ENCODE measurements at regions not wholly inside any gene's neighbourhood (a gene's known extent, or its start where the extent isn't known, plus 50 kb on each side); places are given as distances from the start of the nearest gene placed in this dataset.

GRCh38 chrX:102018208-102018607 lies 86.4 kb upstream of the ZMAT1 start:
- Histone ChIP-seq H4K20me1 (ENCODE audit: control insufficient read depth, insufficient read depth, low read depth, low read length) (no peaks in the 10 kb centered on the region), H3K9me2 (replicated peaks; ENCODE audit: control insufficient read depth, low read length) (no peaks in the 10 kb centered on the region), H3K79me2 (ENCODE audit: control insufficient read depth, low read length) (no peaks in the 10 kb centered on the region), H3K4me3 (ENCODE audit: low read length) (no peak overlapping the region), H3K4me1 (ENCODE audit: control insufficient read depth, low read length) (no peaks in the 10 kb centered on the region), H3K27ac (ENCODE audit: low read depth, low read length) (no peak overlapping the region), H3K4me2 (ENCODE audit: low read length) (no peak overlapping the region), H3K36me3 (ENCODE audit: control insufficient read depth, low read length) (no peaks in the 10 kb centered on the region), H3K9me3 (ENCODE audit: control insufficient read depth, insufficient read depth, low read length) (no peaks in the 10 kb centered on the region), H3K27me3 (ENCODE audit: control insufficient read depth, low read length) (no peaks in the 10 kb centered on the region), H3F3A (ENCODE audit: control insufficient read depth, insufficient read depth) (no peaks in the 10 kb centered on the region)
- TF ChIP-seq, protein P1, sequence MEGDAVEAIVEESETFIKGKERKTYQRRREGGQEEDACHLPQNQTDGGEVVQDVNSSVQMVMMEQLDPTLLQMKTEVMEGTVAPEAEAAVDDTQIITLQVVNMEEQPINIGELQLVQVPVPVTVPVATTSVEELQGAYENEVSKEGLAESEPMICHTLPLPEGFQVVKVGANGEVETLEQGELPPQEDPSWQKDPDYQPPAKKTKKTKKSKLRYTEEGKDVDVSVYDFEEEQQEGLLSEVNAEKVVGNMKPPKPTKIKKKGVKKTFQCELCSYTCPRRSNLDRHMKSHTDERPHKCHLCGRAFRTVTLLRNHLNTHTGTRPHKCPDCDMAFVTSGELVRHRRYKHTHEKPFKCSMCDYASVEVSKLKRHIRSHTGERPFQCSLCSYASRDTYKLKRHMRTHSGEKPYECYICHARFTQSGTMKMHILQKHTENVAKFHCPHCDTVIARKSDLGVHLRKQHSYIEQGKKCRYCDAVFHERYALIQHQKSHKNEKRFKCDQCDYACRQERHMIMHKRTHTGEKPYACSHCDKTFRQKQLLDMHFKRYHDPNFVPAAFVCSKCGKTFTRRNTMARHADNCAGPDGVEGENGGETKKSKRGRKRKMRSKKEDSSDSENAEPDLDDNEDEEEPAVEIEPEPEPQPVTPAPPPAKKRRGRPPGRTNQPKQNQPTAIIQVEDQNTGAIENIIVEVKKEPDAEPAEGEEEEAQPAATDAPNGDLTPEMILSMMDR (IDR thresholded peaks at IDR 0.05; ENCODE audit: low read depth, low read length, poor library complexity, severe bottlenecking): no peak
- no peak for TF ChIP-seq EZH2phosphoT487 (IDR thresholded peaks at IDR 0.05; ENCODE audit: borderline replicate concordance, low read length)

- H3K9me3 ChIP-seq (ENCODE audit: control insufficient read depth, insufficient read depth, low read length): no peaks in the 10 kb centered on the region
- no peaks in the 10 kb centered on the region for H3K27me3 ChIP-seq (ENCODE audit: control insufficient read depth, low read length)
- no peaks in the 10 kb centered on the region for H3K4me1 ChIP-seq (ENCODE audit: control insufficient read depth, low read length)
- H3K9me2 ChIP-seq (replicated peaks; ENCODE audit: control insufficient read depth, low read length): no peaks in the 10 kb centered on the region
- H3K79me2 ChIP-seq (ENCODE audit: control insufficient read depth, low read length): no peaks in the 10 kb centered on the region
- TF ChIP-seq EZH2phosphoT487 (IDR thresholded peaks at IDR 0.05; ENCODE audit: borderline replicate concordance, low read length): no peak
- TF ChIP-seq, protein P1 (IDR thresholded peaks at IDR 0.05; ENCODE audit: low read depth, low read length, poor library complexity, severe bottlenecking): no peak
- H3K4me2 ChIP-seq (ENCODE audit: low read length): no peak overlapping the region
- H3K36me3 ChIP-seq (ENCODE audit: control insufficient read depth, low read length): no peaks in the 10 kb centered on the region
- H3F3A ChIP-seq (ENCODE audit: control insufficient read depth, insufficient read depth): no peaks in the 10 kb centered on the region
- H3K4me3 ChIP-seq (ENCODE audit: low read length): no peak overlapping the region
- H3K27ac ChIP-seq (ENCODE audit: low read depth, low read length): no peak overlapping the region
- no peaks in the 10 kb centered on the region for H4K20me1 ChIP-seq (ENCODE audit: control insufficient read depth, insufficient read depth, low read depth, low read length)
Measured at GRCh38 chrX:102008901-102009300, 77.1 kb upstream of the ZMAT1 start.

DNA sequence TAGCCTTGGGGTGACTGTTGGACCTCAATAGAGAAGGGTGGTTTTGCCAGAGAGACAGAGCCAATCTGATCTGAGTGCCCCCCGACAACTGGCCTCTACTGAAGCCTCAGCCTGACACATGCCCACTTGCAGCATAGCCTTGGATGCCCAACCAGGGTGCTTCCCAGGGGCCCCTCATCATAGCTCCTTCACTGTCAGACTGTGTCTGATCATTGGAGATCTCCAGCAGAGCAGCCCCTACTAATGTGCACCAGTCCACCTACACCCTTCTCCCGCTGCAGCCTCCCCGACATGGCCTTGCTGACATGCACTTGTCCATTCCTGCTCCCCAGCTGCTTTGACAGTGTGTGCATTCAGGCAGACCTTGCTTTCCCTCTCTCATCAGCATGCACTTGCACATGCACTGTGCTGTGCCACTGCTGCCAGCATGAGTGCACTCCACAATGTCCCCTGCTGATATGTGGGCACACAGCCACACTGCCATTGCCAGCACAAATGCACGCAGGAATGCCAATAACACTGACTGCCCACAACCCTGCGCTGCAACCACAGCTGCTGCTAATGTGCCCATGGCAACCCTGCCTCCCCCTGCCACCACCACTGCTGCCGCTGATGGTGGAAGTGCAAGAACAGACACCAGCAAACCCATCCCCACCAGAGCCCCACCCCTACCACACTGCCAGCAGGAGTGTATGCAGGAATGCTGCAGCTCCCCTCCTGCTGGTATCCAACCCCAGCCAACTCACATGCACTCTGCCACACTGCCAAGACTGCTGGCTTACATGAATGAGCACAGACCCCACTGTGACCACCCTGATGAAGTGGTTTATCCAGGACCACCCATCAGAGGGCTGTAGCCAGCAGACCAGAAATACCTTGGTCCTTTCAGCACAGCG lies 68.1 kb upstream of the ZMAT1 start:
- Histone ChIP-seq H3K27me3 (ENCODE audit: control insufficient read depth, low read length) (no peaks in the 10 kb centered on the region), H3K9me3 (ENCODE audit: control insufficient read depth, insufficient read depth, low read length) (no peaks in the 10 kb centered on the region), H3K4me2 (ENCODE audit: low read length) (no peak overlapping the region), H3K4me1 (ENCODE audit: control insufficient read depth, low read length) (no peaks in the 10 kb centered on the region), H3K27ac (ENCODE audit: low read depth, low read length) (no peak overlapping the region), H4K20me1 (ENCODE audit: control insufficient read depth, insufficient read depth, low read depth, low read length) (no peaks in the 10 kb centered on the region), H3K79me2 (ENCODE audit: control insufficient read depth, low read length) (no peaks in the 10 kb centered on the region), H3K36me3 (ENCODE audit: control insufficient read depth, low read length) (no peaks in the 10 kb centered on the region), H3K9me2 (replicated peaks; ENCODE audit: control insufficient read depth, low read length) (no peaks in the 10 kb centered on the region), H3K4me3 (ENCODE audit: low read length) (no peak overlapping the region), H3F3A (ENCODE audit: control insufficient read depth, insufficient read depth) (no peaks in the 10 kb centered on the region)
- TF ChIP-seq, protein P1 (IDR thresholded peaks at IDR 0.05; ENCODE audit: low read depth, low read length, poor library complexity, severe bottlenecking): no peak
- no peak for TF ChIP-seq EZH2phosphoT487 (IDR thresholded peaks at IDR 0.05; ENCODE audit: borderline replicate concordance, low read length)

All from DOHH2 (cell line).